Upper lobe of left lung (tissue), 6 donors: ENCODE measurements at regions not wholly inside any gene's neighbourhood (a gene's known extent, or its start where the extent isn't known, plus 50 kb on each side); places are given as distances from the start of the nearest gene placed in this dataset.

Experiments used
- ATAC-seq, 2 donors: fragments of 200-7000 bp; cut with Tn5 transposase; one replicate each; pipeline ENCODE4 v1.9.1; 2022; ENCODE audit warnings: mild to moderate bottlenecking in 2 of 2, moderate library complexity in 2 of 2; ENCODE audit not compliant: low FRiP score in 2 of 2
- DNase-seq, 2 donors: peaks; one replicate each; pipeline ENCODE4 v3.0.0-alpha.2; 2019 to 2020
- H3K27ac ChIP-seq, 4 donors: fragments of 200-600 bp; sonication (generic); one replicate each; pipeline ENCODE4 v1.5.1; 2016 to 2019
- H3K27me3 ChIP-seq, 4 donors: fragments of 200-600 bp; sonication (generic); one replicate each; pipeline ENCODE4 v1.5.1; 2017 to 2019
- H3K36me3 ChIP-seq, 4 donors: fragments of 200-600 bp; sonication (generic); one replicate each; pipeline ENCODE4 v1.5.1; 2016 to 2019
- H3K4me1 ChIP-seq, 4 donors: fragments of 200-600 bp; sonication (generic); one replicate each; pipeline ENCODE4 v1.5.1; 2018 to 2019
- H3K4me3 ChIP-seq, 4 donors: fragments of 200-600 bp; sonication (generic); one replicate each; pipeline ENCODE4 v1.5.1; 2017 to 2019; ENCODE audit warnings: mild to moderate bottlenecking in 2 of 4, moderate library complexity in 1 of 4
- H3K9me3 ChIP-seq, 4 donors: fragments of 200-600 bp; sonication (generic); one replicate each; pipeline ENCODE4 v1.5.1; 2018 to 2019
- EP300 ChIP-seq, 4 donors: sonication (generic); formaldehyde crosslinking; IDR thresholded peaks; one replicate each; pipeline ENCODE4 v1.5.1; 2017; ENCODE audit warnings: antibody characterized with exemption in 4 of 4, control low read depth in 2 of 4
- POLR2A ChIP-seq, 4 donors: fragments of 450-650 bp; IDR thresholded peaks; one replicate each; pipeline ENCODE4 v1.5.1; 2016 to 2017; ENCODE audit warnings: antibody characterized with exemption in 4 of 4, mild to moderate bottlenecking in 2 of 4
- POLR2AphosphoS5 ChIP-seq, 2 donors: sonication (generic); formaldehyde crosslinking; IDR thresholded peaks; one replicate each; pipeline ENCODE4 v1.5.1; 2017; ENCODE audit warnings: antibody characterized with exemption in 2 of 2
- WGBS, 2 donors: methylation state at CpG; one replicate each; pipeline ENCODE4 v1.1.5; 2017 to 2018; 5-methylcytosine and 5-hydroxymethylcytosine counted together
- TF ChIP-seq, protein P1 (sequence below), 6 experiments: fragments of 450-650 bp in 4 of 6; fragments of 200-600 bp in 2 of 6; sonication (generic) in 2 of 6; IDR thresholded peaks; one replicate each; pipeline ENCODE4 v1.5.1; 2016 to 2019; ENCODE audit warnings: antibody characterized with exemption in 6 of 6
- donor health status: DM: no; HTN: no; CAD: no; lungs with moderate emphysema.
- donor health status: DM: no; HTN: yes; CAD: no; lungs with severe emphysema.

DNA sequence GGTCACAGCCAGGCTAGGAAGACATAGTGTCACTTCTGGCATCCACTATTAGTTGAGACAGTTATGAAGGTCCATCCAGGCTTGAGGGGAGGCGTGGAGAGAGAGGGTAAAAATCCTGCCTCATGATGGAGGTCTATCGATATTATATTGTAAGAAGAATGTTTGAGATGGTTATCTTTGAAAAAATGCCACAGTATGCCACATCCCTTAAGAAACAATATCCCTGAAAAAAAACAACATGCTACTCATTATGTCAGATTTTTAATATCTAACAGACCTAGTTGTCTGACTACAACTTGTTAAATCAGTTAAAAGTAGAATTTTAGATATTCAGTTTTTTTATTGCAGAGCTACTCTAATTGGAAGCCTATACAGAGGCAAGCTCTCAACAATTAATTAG lies 121.7 kb upstream of the SLC5A12 start:
- Histone ChIP-seq H3K36me3 (no peaks in the 10 kb centered on the region), H3K27me3 (no peaks in the 10 kb centered on the region), H3K27ac (peak overlapping the region in 1 of 4 donors; percentile 45), H3K4me1 (peaks cover 0 to 2% (median 0%) of the 10 kb centered on the region in 4 donors), H3K4me3 (no peak overlapping the region), H3K9me3 (no peaks in the 10 kb centered on the region)
- whole genome bisulfite sequencing, 2 donors, result 61 to 82% methylated on average over 2 of the region's 2 CpGs
- ATAC-seq, result no peak
- no peak for DNase-seq
- TF ChIP-seq POLR2AphosphoS5 (IDR thresholded peaks at IDR 0.05), result no peak

DNA sequence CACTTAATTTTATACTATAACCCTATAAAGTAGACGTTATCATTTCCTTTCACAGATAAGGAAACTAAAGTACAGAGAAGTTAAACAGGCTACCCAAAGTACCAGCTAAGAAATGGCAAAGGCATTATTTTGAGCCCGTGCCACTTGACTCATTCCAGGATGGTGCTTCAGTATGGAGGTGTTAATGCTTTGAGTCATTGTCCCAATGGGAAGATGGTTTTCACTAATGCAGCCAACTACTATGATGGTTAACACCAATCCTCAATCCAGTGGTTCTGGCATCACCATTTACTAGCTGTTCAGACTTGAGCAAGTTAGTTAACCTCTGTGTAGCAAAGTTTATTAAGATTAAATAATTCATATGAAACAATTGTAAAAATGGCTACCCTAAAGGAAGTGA lies 123.1 kb upstream of the SLC5A12 start:
- Histone ChIP-seq H3K4me1 (peaks cover 0 to 9% (median 0%) of the 10 kb centered on the region in 4 donors), H3K9me3 (no peaks in the 10 kb centered on the region), H3K4me3 (no peak overlapping the region), H3K36me3 (no peaks in the 10 kb centered on the region), H3K27me3 (no peaks in the 10 kb centered on the region), H3K27ac (no peak overlapping the region)
- no peak for ATAC-seq
- WGBS, 2 donors, result 81 to 92% methylated on average over 2 of the region's 2 CpGs
- no peak for TF ChIP-seq POLR2A (IDR thresholded peaks at IDR 0.05)
- TF ChIP-seq POLR2AphosphoS5 (IDR thresholded peaks at IDR 0.05), result no peak
- TF ChIP-seq EP300 (IDR thresholded peaks at IDR 0.05), result no peak
- TF ChIP-seq, protein P1, sequence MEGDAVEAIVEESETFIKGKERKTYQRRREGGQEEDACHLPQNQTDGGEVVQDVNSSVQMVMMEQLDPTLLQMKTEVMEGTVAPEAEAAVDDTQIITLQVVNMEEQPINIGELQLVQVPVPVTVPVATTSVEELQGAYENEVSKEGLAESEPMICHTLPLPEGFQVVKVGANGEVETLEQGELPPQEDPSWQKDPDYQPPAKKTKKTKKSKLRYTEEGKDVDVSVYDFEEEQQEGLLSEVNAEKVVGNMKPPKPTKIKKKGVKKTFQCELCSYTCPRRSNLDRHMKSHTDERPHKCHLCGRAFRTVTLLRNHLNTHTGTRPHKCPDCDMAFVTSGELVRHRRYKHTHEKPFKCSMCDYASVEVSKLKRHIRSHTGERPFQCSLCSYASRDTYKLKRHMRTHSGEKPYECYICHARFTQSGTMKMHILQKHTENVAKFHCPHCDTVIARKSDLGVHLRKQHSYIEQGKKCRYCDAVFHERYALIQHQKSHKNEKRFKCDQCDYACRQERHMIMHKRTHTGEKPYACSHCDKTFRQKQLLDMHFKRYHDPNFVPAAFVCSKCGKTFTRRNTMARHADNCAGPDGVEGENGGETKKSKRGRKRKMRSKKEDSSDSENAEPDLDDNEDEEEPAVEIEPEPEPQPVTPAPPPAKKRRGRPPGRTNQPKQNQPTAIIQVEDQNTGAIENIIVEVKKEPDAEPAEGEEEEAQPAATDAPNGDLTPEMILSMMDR (IDR thresholded peaks at IDR 0.05), result no peak
- no peak for DNase-seq

DNA sequence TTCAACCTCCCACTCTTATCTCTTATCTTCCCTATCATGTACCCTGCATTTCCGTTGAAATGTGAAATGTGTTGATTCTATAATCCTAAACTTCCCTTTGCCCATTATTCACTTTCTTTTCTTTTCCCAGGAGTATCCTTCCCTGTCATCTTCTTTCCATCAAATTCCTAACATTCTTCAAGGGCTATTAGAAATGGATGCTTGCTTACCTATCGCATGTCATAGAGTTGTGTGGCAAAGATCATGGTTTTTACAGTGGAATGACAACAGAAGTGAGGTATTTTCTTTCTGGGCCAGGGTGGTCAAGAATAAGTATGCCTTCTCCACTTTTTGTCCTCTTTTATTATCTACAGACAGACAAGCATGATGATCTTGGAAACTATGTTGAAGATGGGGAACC lies 124.4 kb upstream of the SLC5A12 start:
- Histone ChIP-seq H3K4me3 (no peak overlapping the region), H3K27ac (no peak overlapping the region), H3K4me1 (peaks cover 0 to 9% (median 0%) of the 10 kb centered on the region in 4 donors), H3K9me3 (no peaks in the 10 kb centered on the region), H3K27me3 (no peaks in the 10 kb centered on the region), H3K36me3 (no peaks in the 10 kb centered on the region)
- DNase-seq, result no peak
- 49 to 74% methylated on average over 2 of the region's 2 CpGs for WGBS, 2 donors
- TF ChIP-seq EP300 (IDR thresholded peaks at IDR 0.05), result no peak
- TF ChIP-seq, protein P1 (IDR thresholded peaks at IDR 0.05), result no peak
- TF ChIP-seq POLR2AphosphoS5 (IDR thresholded peaks at IDR 0.05), result no peak
- no peak for TF ChIP-seq POLR2A (IDR thresholded peaks at IDR 0.05)
- ATAC-seq, result no peak

DNA sequence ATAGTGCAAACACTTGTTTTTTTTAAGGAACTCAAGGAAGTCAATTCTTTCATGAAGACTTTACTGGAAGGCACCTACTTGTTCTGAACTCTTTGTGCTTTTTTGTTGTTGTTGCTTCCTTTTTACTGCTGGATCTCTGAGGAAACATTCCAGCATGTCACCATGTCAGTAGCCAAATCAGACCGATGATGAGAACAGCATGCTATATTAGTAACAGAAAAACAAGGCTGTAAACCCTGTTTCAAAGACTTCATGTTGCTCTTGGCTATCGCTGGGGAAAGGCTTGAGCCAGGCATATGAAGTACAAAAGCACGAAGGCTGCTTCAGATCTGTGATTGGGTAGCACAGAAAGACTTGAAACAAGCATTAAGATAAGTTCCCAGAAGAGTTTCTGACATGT lies 125.6 kb upstream of the SLC5A12 start:
- peak in 1 of 2 donors; percentile 66 for ATAC-seq

DNA sequence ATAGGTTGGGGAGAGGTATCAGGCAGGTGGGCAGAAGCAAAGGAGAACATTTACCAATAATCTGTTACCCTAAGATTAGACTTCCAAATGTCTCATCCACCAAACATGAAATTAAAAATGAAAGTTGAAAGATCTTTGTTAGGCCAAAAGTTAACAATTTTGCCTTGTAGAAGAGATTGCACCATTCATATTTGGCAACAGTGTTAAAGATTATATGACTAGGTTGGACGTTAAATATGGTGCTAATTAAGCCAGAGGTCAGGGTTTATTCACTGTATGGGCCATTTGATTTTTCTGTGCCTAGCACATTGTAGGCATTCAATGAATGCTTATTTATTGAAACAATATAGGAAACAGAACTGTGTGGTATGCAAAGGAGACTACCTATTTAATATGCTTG lies 126.1 kb upstream of the SLC5A12 start:
- no peak for TF ChIP-seq POLR2A (IDR thresholded peaks at IDR 0.05)
- TF ChIP-seq, protein P1 (IDR thresholded peaks at IDR 0.05), result no peak
- no peak for TF ChIP-seq POLR2AphosphoS5 (IDR thresholded peaks at IDR 0.05)
- TF ChIP-seq EP300 (IDR thresholded peaks at IDR 0.05), result no peak
- no peaks in the 10 kb centered on the region for H3K36me3 ChIP-seq
- DNase-seq, result no peak
- no peaks in the 10 kb centered on the region for H3K9me3 ChIP-seq
- 58 to 67% methylated on average over 1 of the region's 1 CpG for WGBS, 2 donors
- no peak for ATAC-seq
- peak overlapping the region in 2 of 4 donors; percentile 10 to 48 for H3K27ac ChIP-seq
- H3K4me3 ChIP-seq, result no peak overlapping the region
- no peaks in the 10 kb centered on the region for H3K27me3 ChIP-seq
- H3K4me1 ChIP-seq, result peaks cover 0 to 7% (median 0%) of the 10 kb centered on the region in 4 donors

More for the DNA sequence above, 125.6 kb upstream of the SLC5A12 start:
- Histone ChIP-seq H3K27ac (peak overlapping the region in 2 of 4 donors; percentile 37 to 48), H3K4me3 (no peak overlapping the region), H3K27me3 (no peaks in the 10 kb centered on the region), H3K36me3 (no peaks in the 10 kb centered on the region), H3K9me3 (no peaks in the 10 kb centered on the region), H3K4me1 (peaks cover 0 to 7% (median 0%) of the 10 kb centered on the region in 4 donors)
- TF ChIP-seq POLR2A (IDR thresholded peaks at IDR 0.05) (no peak), EP300 (IDR thresholded peaks at IDR 0.05) (peak in 1 of 4 donors; percentile 28)
- 57 to 74% methylated on average over 3 of the region's 3 CpGs for WGBS, 2 donors
- DNase-seq, result no peak

DNA sequence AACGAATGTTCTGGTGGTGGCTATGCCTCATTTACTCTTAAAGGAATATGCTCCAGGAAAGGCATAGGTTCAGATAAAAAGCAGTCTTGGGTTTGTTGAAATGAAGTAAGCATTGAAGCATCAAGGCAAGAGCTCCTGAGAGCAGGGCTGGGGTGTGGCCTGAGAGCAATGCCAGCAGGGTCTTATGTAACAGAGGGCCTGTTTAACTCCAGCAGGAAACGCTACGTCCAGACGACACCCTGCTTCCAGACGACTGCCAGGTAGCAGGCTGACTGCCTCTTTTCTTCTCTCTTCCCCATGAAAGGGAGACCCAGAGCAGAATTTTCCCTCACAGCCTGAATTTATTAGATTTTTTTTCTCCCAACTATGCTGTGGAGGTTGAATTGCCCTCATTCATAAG lies 127.2 kb upstream of the SLC5A12 start:
- Histone ChIP-seq H3K27me3 (no peaks in the 10 kb centered on the region), H3K4me3 (no peak overlapping the region), H3K36me3 (no peaks in the 10 kb centered on the region), H3K27ac (peak overlapping the region in 2 of 4 donors; percentile 43 to 48), H3K9me3 (no peaks in the 10 kb centered on the region), H3K4me1 (peaks cover 0 to 7% (median 0%) of the 10 kb centered on the region in 4 donors)
- no peak for TF ChIP-seq EP300 (IDR thresholded peaks at IDR 0.05)
- TF ChIP-seq POLR2A (IDR thresholded peaks at IDR 0.05), result no peak
- TF ChIP-seq, protein P1 (IDR thresholded peaks at IDR 0.05), result no peak
- no peak for TF ChIP-seq POLR2AphosphoS5 (IDR thresholded peaks at IDR 0.05)
- DNase-seq (peak in 1 of 2 donors; percentile 41), ATAC-seq (peak; percentile 57 to 72)
- WGBS, 2 donors, result 40 to 55% methylated on average over 5 of the region's 5 CpGs
